ENCODE measurements at regions not wholly inside any gene's neighbourhood (a gene's known extent, or its start where the extent isn't known, plus 50 kb on each side); places are given as distances from the start of the nearest gene placed in this dataset.

GRCh38 chr14:40309124-40309523, 876.9 kb upstream of the FBXO33 start:
- no peak for TF ChIP-seq CTCF (IDR thresholded peaks at IDR 0.05; ENCODE audit: insufficient read depth, low read depth, low read length)
- H3K36me3 ChIP-seq (ENCODE audit: control insufficient read depth, insufficient read depth, low read length) = no peaks in the 10 kb centered on the region
- no peak overlapping the region for H3K4me3 ChIP-seq (ENCODE audit: low read depth, low read length)
- no peak for DNase-seq (ENCODE audit: low read depth)
- H3K27me3 ChIP-seq (ENCODE audit: control insufficient read depth, insufficient read depth, low read length) = no peaks in the 10 kb centered on the region
- CTCF ChIA-PET = interaction anchor here (0.6 kb wide), 1 partner anchor 827 kb away, joined by 4 read pairs; no protein-coding TSS in a partner anchor
- POLR2A ChIA-PET = no interaction called here

GRCh38 chr14:40308240-40308639, 876.0 kb upstream of the FBXO33 start:
- CTCF ChIA-PET = no interaction called here
- Histone ChIP-seq H3K36me3 (ENCODE audit: control insufficient read depth, insufficient read depth, low read length) (no peaks in the 10 kb centered on the region), H3K4me3 (ENCODE audit: low read depth, low read length) (no peak overlapping the region), H3K27me3 (ENCODE audit: control insufficient read depth, insufficient read depth, low read length) (no peaks in the 10 kb centered on the region)
- no peak for TF ChIP-seq CTCF (IDR thresholded peaks at IDR 0.05; ENCODE audit: insufficient read depth, low read depth, low read length)
- DNase-seq (ENCODE audit: low read depth) = no peak
- POLR2A ChIA-PET = no interaction called here

GRCh38 chr14:40296821-40297220, 864.6 kb upstream of the FBXO33 start:
- H3K4me3 ChIP-seq (ENCODE audit: low read depth, low read length) = no peak overlapping the region
- H3K36me3 ChIP-seq (ENCODE audit: control insufficient read depth, insufficient read depth, low read length) = no peaks in the 10 kb centered on the region
- ChIA-PET POLR2A (no interaction called here), CTCF (no interaction called here)
- H3K27me3 ChIP-seq (ENCODE audit: control insufficient read depth, insufficient read depth, low read length) = no peaks in the 10 kb centered on the region
- TF ChIP-seq CTCF (IDR thresholded peaks at IDR 0.05; ENCODE audit: insufficient read depth, low read depth, low read length) = no peak
- DNase-seq (ENCODE audit: low read depth) = no peak

GRCh38 chr14:40292664-40293063, 860.4 kb upstream of the FBXO33 start:
- H3K27me3 ChIP-seq (ENCODE audit: control insufficient read depth, insufficient read depth, low read length) = no peaks in the 10 kb centered on the region
- H3K36me3 ChIP-seq (ENCODE audit: control insufficient read depth, insufficient read depth, low read length) = no peaks in the 10 kb centered on the region
- no peak overlapping the region for H3K4me3 ChIP-seq (ENCODE audit: low read depth, low read length)
- no peak for TF ChIP-seq CTCF (IDR thresholded peaks at IDR 0.05; ENCODE audit: insufficient read depth, low read depth, low read length)
- no peak for DNase-seq (ENCODE audit: low read depth)
- CTCF ChIA-PET = no interaction called here
- POLR2A ChIA-PET = no interaction called here

- ChIA-PET POLR2A (no interaction called here), CTCF (no interaction called here)
- Histone ChIP-seq H3K36me3 (ENCODE audit: control insufficient read depth, insufficient read depth, low read length) (no peaks in the 10 kb centered on the region), H3K4me3 (ENCODE audit: low read depth, low read length) (no peak overlapping the region), H3K27me3 (ENCODE audit: control insufficient read depth, insufficient read depth, low read length) (no peaks in the 10 kb centered on the region)
- TF ChIP-seq CTCF (IDR thresholded peaks at IDR 0.05; ENCODE audit: insufficient read depth, low read depth, low read length) = no peak
- DNase-seq (ENCODE audit: low read depth) = no peak
Measured at GRCh38 chr14:40282196-40282595, 850.0 kb upstream of the FBXO33 start.
